H9 (cell line): ENCODE measurements at regions not wholly inside any gene's neighbourhood (a gene's known extent, or its start where the extent isn't known, plus 50 kb on each side); places are given as distances from the start of the nearest gene placed in this dataset.

Source experiments
- DNase-seq: peaks from one replicate; pipeline ENCODE4 v3.0.0-alpha.2; 2017
- H2AFZ ChIP-seq: one replicate; pipeline ENCODE4 v1.6.1; 2013; ENCODE audit warnings: mild to moderate bottlenecking, low read length, control low read depth, moderate library complexity
- H2AK5ac ChIP-seq: 2 replicates; pipeline ENCODE4 v1.6.1; 2013; ENCODE audit warnings: low read length, control low read depth, mixed read lengths; ENCODE audit not compliant: insufficient read length
- H2BK120ac ChIP-seq: one replicate; pipeline ENCODE4 v1.6.1; 2013; ENCODE audit warnings: low read depth, mild to moderate bottlenecking, low read length, control low read depth, inconsistent platforms; ENCODE audit not compliant: poor library complexity, severe bottlenecking
- H2BK12ac ChIP-seq: 2 replicates; pipeline ENCODE4 v1.6.1; 2013; ENCODE audit warnings: low read length, control low read depth, mixed read lengths, low read depth; ENCODE audit not compliant: insufficient read length
- H2BK15ac ChIP-seq: 2 replicates; pipeline ENCODE4 v1.6.1; 2013; ENCODE audit warnings: low read depth, low read length, control low read depth
- H2BK20ac ChIP-seq: one replicate; pipeline ENCODE4 v1.6.1; 2013; ENCODE audit warnings: low read depth, mild to moderate bottlenecking, low read length, control low read depth, inconsistent platforms; ENCODE audit not compliant: poor library complexity, severe bottlenecking
- H2BK5ac ChIP-seq: 2 replicates; pipeline ENCODE4 v1.6.1; 2013; ENCODE audit warnings: low read length, control low read depth, mixed read lengths; ENCODE audit not compliant: insufficient read length
- H3K14ac ChIP-seq: 2 replicates; pipeline ENCODE4 v1.6.1; 2013; ENCODE audit warnings: low read length, control low read depth; ENCODE audit not compliant: insufficient read depth
- H3K18ac ChIP-seq: 2 replicates; pipeline ENCODE4 v1.6.1; 2013; ENCODE audit warnings: low read depth, mild to moderate bottlenecking, mixed read lengths, low read length, control low read depth; ENCODE audit not compliant: insufficient read length
- H3K23ac ChIP-seq: 2 replicates; pipeline ENCODE4 v1.6.1; 2013; ENCODE audit warnings: low read length, control low read depth, mixed read lengths, low read depth; ENCODE audit not compliant: insufficient read length
- H3K23me2 ChIP-seq: 2 replicates; pipeline ENCODE4 v1.6.1; 2013; ENCODE audit warnings: low read depth, mild to moderate bottlenecking, mixed read lengths, low read length, control low read depth; ENCODE audit not compliant: insufficient read length, poor library complexity, severe bottlenecking
- H3K27ac ChIP-seq: 2 replicates; pipeline ENCODE4 v1.5.1; 2013; ENCODE audit warnings: low read length, control low read depth, mixed read lengths, low read depth; ENCODE audit not compliant: insufficient read length
- H3K27me3 ChIP-seq: 2 replicates; pipeline ENCODE4 v1.6.1; 2013; ENCODE audit warnings: low read length, control low read depth, inconsistent platforms; ENCODE audit not compliant: insufficient read depth
- H3K4ac ChIP-seq: 2 replicates; pipeline ENCODE4 v1.6.1; 2013; ENCODE audit warnings: low read depth, mild to moderate bottlenecking, control low read depth, inconsistent platforms, low read length, moderate library complexity
- H3K4me1 ChIP-seq: 2 replicates; pipeline ENCODE4 v1.6.1; 2013; ENCODE audit warnings: low read length, control low read depth, inconsistent platforms; ENCODE audit not compliant: insufficient read depth
- H3K4me2 ChIP-seq: 2 replicates; pipeline ENCODE4 v1.6.1; 2013; ENCODE audit warnings: low read length, control low read depth, mixed read lengths; ENCODE audit not compliant: insufficient read length, insufficient read depth
- H3K56ac ChIP-seq: 2 replicates; pipeline ENCODE4 v1.6.1; 2013; ENCODE audit warnings: low read depth, mild to moderate bottlenecking, mixed read lengths, low read length, control low read depth; ENCODE audit not compliant: insufficient read length
- H3K79me1 ChIP-seq: 2 replicates; pipeline ENCODE4 v1.6.1; 2013; ENCODE audit warnings: low read depth, mild to moderate bottlenecking, moderate library complexity, low read length, control low read depth, inconsistent platforms; ENCODE audit not compliant: insufficient read depth, poor library complexity, severe bottlenecking
- H3K79me2 ChIP-seq: 2 replicates; pipeline ENCODE4 v1.6.1; 2013; ENCODE audit warnings: low read length, control low read depth, inconsistent platforms; ENCODE audit not compliant: insufficient read depth
- H3K9ac ChIP-seq: 2 replicates; pipeline ENCODE4 v1.6.1; 2013; ENCODE audit warnings: low read length, control low read depth, mixed read lengths; ENCODE audit not compliant: insufficient read length; ENCODE audit errors: extremely low read depth
- H3K9me3 ChIP-seq: one replicate; pipeline ENCODE4 v1.6.1; 2013; ENCODE audit warnings: low read depth, low read length, inconsistent platforms; ENCODE audit not compliant: control insufficient read depth
- H3T11ph ChIP-seq: one replicate; pipeline ENCODE4 v1.6.1; 2013; ENCODE audit warnings: mild to moderate bottlenecking, low read length, control low read depth, inconsistent platforms
- H4K20me1 ChIP-seq: one replicate; pipeline ENCODE4 v1.6.1; 2013; ENCODE audit not compliant: control insufficient read depth, insufficient read length, insufficient read depth
- H4K5ac ChIP-seq: 2 replicates; pipeline ENCODE4 v1.6.1; 2013; ENCODE audit warnings: low read depth, mild to moderate bottlenecking, mixed read lengths, low read length, control low read depth; ENCODE audit not compliant: insufficient read length
- H4K8ac ChIP-seq: replicated peaks from 2 replicates; pipeline ENCODE4 v1.6.1; 2013; ENCODE audit warnings: low read length, control low read depth, mixed read lengths, low read depth; ENCODE audit not compliant: insufficient read length
- H4K91ac ChIP-seq: 2 replicates; pipeline ENCODE4 v1.6.1; 2013; ENCODE audit warnings: low read depth, mild to moderate bottlenecking, moderate library complexity, mixed read lengths, low read length, control low read depth; ENCODE audit not compliant: insufficient read length
- H3K27ac Mint-ChIP-seq, 3 experiments: 2 replicates in 2 of 3; 3 replicates in 1 of 3; pipeline ENCODE4 v1.8.0; 2020 to 2021; ENCODE audit warnings: mixed read lengths in 3 of 3, mild to moderate bottlenecking in 1 of 3, moderate library complexity in 1 of 3
- H3K27me3 Mint-ChIP-seq: 2 replicates; pipeline ENCODE4 v1.8.0; 2021; ENCODE audit warnings: low read depth, mild to moderate bottlenecking, moderate library complexity, mixed read lengths
- H3K36me3 Mint-ChIP-seq, 3 experiments: 2 replicates in 2 of 3; 3 replicates in 1 of 3; pipeline ENCODE4 v1.8.0; 2020 to 2021; ENCODE audit warnings: low read depth in 3 of 3, mixed read lengths in 3 of 3; ENCODE audit not compliant: insufficient read depth in 1 of 3
- H3K4me1 Mint-ChIP-seq, 2 experiments: 2 replicates each; pipeline ENCODE4 v1.8.0; 2020; ENCODE audit warnings: mixed read lengths in 2 of 2
- H3K4me3 Mint-ChIP-seq, 2 experiments: 2 replicates in 1 of 2; 3 replicates in 1 of 2; pipeline ENCODE4 v1.8.0; 2020 to 2021; ENCODE audit warnings: mild to moderate bottlenecking in 2 of 2, mixed read lengths in 2 of 2, moderate library complexity in 1 of 2
- H3K9me3 Mint-ChIP-seq, 2 experiments: 2 replicates in 1 of 2; 3 replicates in 1 of 2; pipeline ENCODE4 v1.8.0; 2020; ENCODE audit warnings: mild to moderate bottlenecking in 2 of 2, mixed read lengths in 2 of 2, moderate library complexity in 1 of 2
- CTCF ChIP-seq: fragments of 200-600 bp; sonication (generic); conservative IDR thresholded peaks from 3 replicates; pipeline ENCODE4 v1.8.0; 2021; ENCODE audit warnings: antibody characterized with exemption, mild to moderate bottlenecking
- WGBS: extraction: QIAGEN DNeasy Blood & Tissue Kit; methylation state at CpG from one replicate; pipeline ENCODE4 v1.1.7; 2013; ENCODE audit warnings: missing lambda C conversion rate, low lambda C conversion rate, mixed read lengths; ENCODE audit not compliant: insufficient read length; ENCODE audit errors: extremely low coverage; 5-methylcytosine and 5-hydroxymethylcytosine counted together

DNA sequence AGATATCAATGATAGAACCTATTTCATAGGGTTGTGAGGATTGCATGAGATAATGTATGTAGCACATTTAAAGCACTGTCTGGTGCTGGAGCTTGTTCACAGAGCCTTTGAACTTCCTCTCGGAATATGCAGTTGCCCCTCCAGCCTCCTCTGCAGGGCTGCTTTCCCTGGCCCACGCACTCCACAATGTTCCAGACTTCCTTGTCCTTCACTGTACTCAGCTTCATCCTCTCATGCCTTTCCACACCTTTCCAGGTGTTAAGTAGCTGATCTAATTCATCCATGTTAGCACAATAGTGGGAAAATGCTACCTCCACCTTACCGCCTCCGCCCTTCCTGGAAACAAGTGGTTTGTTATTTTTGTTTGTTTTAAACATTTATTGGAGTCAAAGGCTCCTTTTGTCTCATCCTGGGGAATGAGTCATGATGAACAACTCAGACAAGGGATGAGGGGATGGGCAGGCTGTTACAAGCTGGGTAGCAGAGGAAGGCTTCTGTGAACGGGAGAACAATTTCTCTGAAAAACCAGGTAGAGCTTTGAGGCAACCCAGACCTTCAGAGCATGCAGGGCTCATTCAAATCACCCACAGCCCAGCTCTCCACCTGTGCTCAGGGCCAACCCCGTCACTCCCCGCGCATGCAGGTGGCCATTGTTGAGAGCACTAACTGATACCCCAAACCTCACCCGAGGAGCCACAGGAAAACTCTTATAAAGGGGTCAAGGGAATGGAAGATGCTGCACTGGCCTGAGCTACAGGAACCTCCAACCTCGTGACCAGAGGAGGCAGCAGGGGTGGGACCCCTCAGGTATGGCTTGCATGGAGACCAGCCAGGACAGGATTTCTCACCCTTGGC is 84.9 kb upstream of the TBL1X start:
- no peak overlapping the region for H2BK20ac ChIP-seq

More for the DNA sequence above, 84.9 kb upstream of the TBL1X start:
- no peaks in the 10 kb centered on the region; the same call in 1 of the 2 replicates for H3K79me2 ChIP-seq
- H3K4me3 Mint-ChIP-seq = no peak overlapping the region
- no peak overlapping the region for H3K9ac ChIP-seq
- H3K4me2 ChIP-seq = no peak overlapping the region
- peaks cover under 1 to 56% of the 10 kb centered on the region in 2 experiments; a peak in 3 of 5 replicates for H3K9me3 Mint-ChIP-seq
- no peaks in the 10 kb centered on the region for H3K79me1 ChIP-seq
- peaks cover 0 to 6% of the 10 kb centered on the region in 2 experiments; a peak in 1 of 4 replicates for H3K4me1 Mint-ChIP-seq
- no peak for DNase-seq
- H4K91ac ChIP-seq = no peak overlapping the region
- H3K27me3 ChIP-seq = no peaks in the 10 kb centered on the region
- H3K9me3 ChIP-seq = no peaks in the 10 kb centered on the region
- H2AK5ac ChIP-seq = no peak overlapping the region
- no peak overlapping the region for H3K14ac ChIP-seq
- H3T11ph ChIP-seq = no peak overlapping the region
- no peaks in the 10 kb centered on the region for H4K20me1 ChIP-seq
- no peak overlapping the region for H4K5ac ChIP-seq
- H4K8ac ChIP-seq = no peak overlapping the region
- H3K27ac Mint-ChIP-seq = no peak overlapping the region
- no peak overlapping the region for H3K4ac ChIP-seq
- H2BK15ac ChIP-seq = no peak overlapping the region
- H3K27me3 Mint-ChIP-seq = peaks cover 1% of the 10 kb centered on the region; the same call in 1 of the 2 replicates
- no CpG with 5 or more reads among the region's 10 CpGs for WGBS
- H3K56ac ChIP-seq = no peak overlapping the region
- no peak overlapping the region for H2BK5ac ChIP-seq
- H3K27ac ChIP-seq = no peak overlapping the region
- H3K23ac ChIP-seq = no peak overlapping the region
- no peak for TF ChIP-seq CTCF
- no peaks in the 10 kb centered on the region; a peak in 1 of 7 replicates for H3K36me3 Mint-ChIP-seq
- H3K23me2 ChIP-seq = no peaks in the 10 kb centered on the region
- H2AFZ ChIP-seq = no peak overlapping the region
- H3K4me1 ChIP-seq = no peaks in the 10 kb centered on the region
- H2BK120ac ChIP-seq = no peak overlapping the region
- no peak overlapping the region for H3K18ac ChIP-seq
- H2BK12ac ChIP-seq = no peak overlapping the region
